Type B pancreatic cell (in vitro differentiated cells): ENCODE measurements at regions not wholly inside any gene's neighbourhood (a gene's known extent, or its start where the extent isn't known, plus 50 kb on each side); places are given as distances from the start of the nearest gene placed in this dataset.

Source experiments
- DNase-seq: peaks from one replicate; pipeline ENCODE4 v3.0.0; 2021; ENCODE audit warnings: mixed read lengths; ENCODE audit not compliant: unreplicated experiment; ENCODE audit errors: extremely low spot score
- H3K27ac Mint-ChIP-seq: 2 replicates; pipeline ENCODE4 v1.8.0; 2021; ENCODE audit warnings: mild to moderate bottlenecking, mixed read lengths
- H3K27me3 Mint-ChIP-seq: 2 replicates; pipeline ENCODE4 v1.8.0; 2021; ENCODE audit warnings: mixed read lengths
- H3K36me3 Mint-ChIP-seq: 2 replicates; pipeline ENCODE4 v1.8.0; 2021; ENCODE audit warnings: mixed read lengths
- H3K4me1 Mint-ChIP-seq: one replicate; pipeline ENCODE4 v1.8.0; 2021; ENCODE audit warnings: mixed read lengths; ENCODE audit not compliant: unreplicated experiment
- H3K4me3 Mint-ChIP-seq: 2 replicates; pipeline ENCODE4 v1.8.0; 2021; ENCODE audit warnings: mild to moderate bottlenecking, mixed read lengths
- H3K9me3 Mint-ChIP-seq: 2 replicates; pipeline ENCODE4 v1.8.0; 2021; ENCODE audit warnings: mixed read lengths
- TF ChIP-seq, protein P1 (sequence below): fragments of 200-600 bp; sonication (generic); conservative IDR thresholded peaks from 2 replicates; pipeline ENCODE4 v1.5.0; 2021; ENCODE audit warnings: antibody characterized with exemption, mild to moderate bottlenecking

GRCh38 chr12:19577281-19577530 lies 137.9 kb downstream of the AEBP2 start:
- Mint-ChIP-seq H3K27me3 (no peaks in the 10 kb centered on the region), H3K4me3 (no peak overlapping the region), H3K9me3 (no peaks in the 10 kb centered on the region), H3K4me1 (peaks cover 12% of the 10 kb centered on the region), H3K27ac (no peak overlapping the region), H3K36me3 (peaks cover 16% of the 10 kb centered on the region)
- no peak for DNase-seq
- TF ChIP-seq, protein P1, sequence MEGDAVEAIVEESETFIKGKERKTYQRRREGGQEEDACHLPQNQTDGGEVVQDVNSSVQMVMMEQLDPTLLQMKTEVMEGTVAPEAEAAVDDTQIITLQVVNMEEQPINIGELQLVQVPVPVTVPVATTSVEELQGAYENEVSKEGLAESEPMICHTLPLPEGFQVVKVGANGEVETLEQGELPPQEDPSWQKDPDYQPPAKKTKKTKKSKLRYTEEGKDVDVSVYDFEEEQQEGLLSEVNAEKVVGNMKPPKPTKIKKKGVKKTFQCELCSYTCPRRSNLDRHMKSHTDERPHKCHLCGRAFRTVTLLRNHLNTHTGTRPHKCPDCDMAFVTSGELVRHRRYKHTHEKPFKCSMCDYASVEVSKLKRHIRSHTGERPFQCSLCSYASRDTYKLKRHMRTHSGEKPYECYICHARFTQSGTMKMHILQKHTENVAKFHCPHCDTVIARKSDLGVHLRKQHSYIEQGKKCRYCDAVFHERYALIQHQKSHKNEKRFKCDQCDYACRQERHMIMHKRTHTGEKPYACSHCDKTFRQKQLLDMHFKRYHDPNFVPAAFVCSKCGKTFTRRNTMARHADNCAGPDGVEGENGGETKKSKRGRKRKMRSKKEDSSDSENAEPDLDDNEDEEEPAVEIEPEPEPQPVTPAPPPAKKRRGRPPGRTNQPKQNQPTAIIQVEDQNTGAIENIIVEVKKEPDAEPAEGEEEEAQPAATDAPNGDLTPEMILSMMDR: no peak

DNA sequence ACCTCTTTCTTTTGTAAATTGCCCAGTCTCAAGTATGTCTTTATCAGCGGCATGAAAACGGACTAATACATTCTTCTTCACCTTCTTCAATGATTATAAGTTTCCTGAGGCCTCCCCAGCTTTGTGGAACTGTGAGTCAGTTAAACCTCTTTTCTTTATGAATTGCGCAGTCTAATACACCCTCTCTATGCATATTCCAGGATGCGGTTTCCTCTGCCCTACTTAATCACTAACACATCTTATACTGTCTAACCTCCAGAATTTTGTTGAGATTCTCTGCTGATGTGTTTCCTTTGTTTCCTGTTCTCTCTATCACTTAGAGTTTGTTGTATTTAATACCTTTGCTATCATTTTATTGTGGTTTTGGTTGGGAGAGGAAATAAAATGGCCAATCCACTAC lies 145.4 kb downstream of the AEBP2 start:
- no peak overlapping the region for H3K4me3 Mint-ChIP-seq
- H3K36me3 Mint-ChIP-seq: peaks cover 32% of the 10 kb centered on the region
- no peaks in the 10 kb centered on the region for H3K27me3 Mint-ChIP-seq
- H3K9me3 Mint-ChIP-seq: peaks cover 7% of the 10 kb centered on the region
- no peaks in the 10 kb centered on the region for H3K4me1 Mint-ChIP-seq
- TF ChIP-seq, protein P1: no peak
- DNase-seq: no peak
- no peak overlapping the region for H3K27ac Mint-ChIP-seq

DNA sequence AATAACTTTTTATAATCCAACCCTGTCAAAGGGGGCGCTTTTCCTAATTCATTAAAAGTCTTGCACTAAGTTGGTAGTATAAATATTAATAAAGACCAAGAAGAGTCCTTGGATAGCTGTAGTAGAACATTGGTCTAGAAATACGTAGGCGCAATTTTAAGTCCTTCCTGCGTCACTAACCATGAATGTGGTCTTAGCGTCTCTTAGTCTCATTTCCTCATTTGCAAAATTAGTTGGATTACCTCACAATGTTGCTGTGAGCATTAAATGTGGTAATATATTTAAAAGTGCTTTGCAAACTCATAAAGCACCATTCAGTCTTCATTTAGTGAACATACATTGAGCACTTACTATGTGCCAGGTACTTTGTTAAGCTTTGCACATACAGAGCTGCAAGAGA lies 149.7 kb downstream of the AEBP2 start:
- Mint-ChIP-seq H3K4me1 (no peaks in the 10 kb centered on the region), H3K9me3 (peaks cover 7% of the 10 kb centered on the region), H3K36me3 (peaks cover 14% of the 10 kb centered on the region), H3K27me3 (no peaks in the 10 kb centered on the region), H3K27ac (no peak overlapping the region), H3K4me3 (no peak overlapping the region)
- no peak for DNase-seq
- TF ChIP-seq, protein P1: no peak

GRCh38 chr12:19591951-19592350 lies 152.7 kb downstream of the AEBP2 start:
- H3K4me1 Mint-ChIP-seq: no peaks in the 10 kb centered on the region
- no peaks in the 10 kb centered on the region for H3K36me3 Mint-ChIP-seq
- H3K27me3 Mint-ChIP-seq: peaks cover 4% of the 10 kb centered on the region
- H3K4me3 Mint-ChIP-seq: no peak overlapping the region
- no peak overlapping the region for H3K27ac Mint-ChIP-seq
- no peaks in the 10 kb centered on the region for H3K9me3 Mint-ChIP-seq
- TF ChIP-seq, protein P1: no peak
- DNase-seq: no peak

DNA sequence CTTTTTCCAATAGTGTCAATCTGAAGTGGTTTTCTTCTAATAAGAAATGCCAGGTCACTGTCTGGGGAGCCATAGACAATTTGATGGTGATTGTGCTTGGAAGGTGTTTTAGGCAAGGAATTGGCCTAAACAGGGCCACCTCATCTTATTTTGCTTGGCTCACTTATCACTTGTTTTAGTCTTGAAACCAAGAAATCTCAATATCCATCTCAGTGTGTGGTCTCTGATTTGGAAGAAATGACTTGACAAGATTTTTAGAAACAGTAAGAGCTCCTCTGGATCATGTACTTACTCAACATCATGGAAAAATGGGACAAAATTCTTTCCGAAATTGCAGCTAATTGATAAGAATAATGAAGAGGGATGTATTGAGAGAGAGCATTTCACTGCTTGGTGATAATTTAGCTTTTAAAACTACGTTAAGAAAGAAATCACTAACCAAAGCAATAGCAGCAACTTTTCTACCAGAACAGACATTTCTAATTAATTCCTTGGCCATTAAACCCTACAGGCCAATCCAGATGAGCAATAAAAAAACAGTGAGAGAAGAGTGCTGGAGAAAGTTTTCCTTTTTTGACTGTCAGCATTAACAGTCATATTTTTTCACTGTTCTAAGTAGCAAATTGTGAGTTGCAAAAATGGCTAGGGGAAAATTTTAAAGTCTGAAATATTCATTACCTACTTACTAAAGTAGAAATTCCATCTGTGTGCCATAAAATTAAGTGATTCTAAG lies 157.3 kb downstream of the AEBP2 start:
- Mint-ChIP-seq H3K4me3 (no peak overlapping the region), H3K27ac (no peak overlapping the region), H3K9me3 (no peaks in the 10 kb centered on the region), H3K4me1 (no peaks in the 10 kb centered on the region), H3K27me3 (peaks cover 8% of the 10 kb centered on the region), H3K36me3 (no peaks in the 10 kb centered on the region)
- TF ChIP-seq, protein P1: no peak
- no peak for DNase-seq
